NOMO-1 treated with dmso at 0.1 percent for 144 hours (cell line): ENCODE measurements at regions not wholly inside any gene's neighbourhood (a gene's known extent, or its start where the extent isn't known, plus 50 kb on each side); places are given as distances from the start of the nearest gene placed in this dataset.
"Not testable (repeated sequence)": the region's sequence is repeated elsewhere in the genome, so short reads cannot be mapped to it uniquely, and the experiment has no call there.

Experiments
- DNase-seq: peaks from one replicate; lab custom pipeline; 2025; ENCODE audit not compliant: unreplicated experiment; lab: John Stamatoyannopoulos, UW

DNA sequence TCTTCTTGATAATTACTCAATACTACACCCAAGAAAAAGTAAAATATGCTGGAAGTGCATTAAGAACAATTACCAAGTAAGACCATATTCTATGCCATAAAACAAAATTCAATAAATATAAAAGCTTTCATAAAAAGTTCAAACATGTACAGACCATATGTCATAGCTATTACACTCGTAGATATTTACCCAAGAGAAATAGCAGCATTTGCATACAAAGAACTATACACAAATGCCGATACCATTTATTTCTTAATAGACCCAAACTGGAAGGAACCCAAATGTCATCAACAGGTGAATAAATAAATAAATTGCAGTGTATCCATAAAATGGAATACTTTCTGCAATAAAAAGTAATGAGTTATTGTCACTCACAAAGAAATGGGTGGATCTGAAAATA lies 78.3 kb upstream of the SLC16A7 start:
- no peak for DNase-seq

- DNase-seq, result no peak
These were observed 94.9 kb upstream of the SLC16A7 start for GRCh38 chr12:59500915-59501314.

GRCh38 chr12:59500335-59500734 lies 95.5 kb upstream of the SLC16A7 start:
- DNase-seq, result no peak

DNA sequence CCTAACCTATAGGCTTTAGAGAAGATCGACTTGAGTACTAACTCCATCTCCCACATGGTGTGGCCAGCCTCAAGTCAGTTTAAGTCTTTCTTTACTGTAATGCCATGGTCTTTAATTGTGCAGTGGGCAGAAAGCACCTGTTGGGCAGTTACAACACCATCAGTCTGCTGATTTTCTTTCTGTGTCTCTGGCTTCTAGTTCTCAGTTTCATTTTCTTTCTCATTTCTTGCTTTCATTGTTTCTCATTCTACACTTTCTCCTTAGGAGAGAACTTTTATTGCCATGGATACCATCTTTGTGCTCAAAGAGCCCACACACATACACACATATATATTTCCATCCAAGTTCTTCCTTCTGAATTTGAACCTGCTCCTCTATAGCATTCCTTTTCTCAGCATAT lies 96.1 kb upstream of the SLC16A7 start:
- DNase-seq, result no peak

DNA sequence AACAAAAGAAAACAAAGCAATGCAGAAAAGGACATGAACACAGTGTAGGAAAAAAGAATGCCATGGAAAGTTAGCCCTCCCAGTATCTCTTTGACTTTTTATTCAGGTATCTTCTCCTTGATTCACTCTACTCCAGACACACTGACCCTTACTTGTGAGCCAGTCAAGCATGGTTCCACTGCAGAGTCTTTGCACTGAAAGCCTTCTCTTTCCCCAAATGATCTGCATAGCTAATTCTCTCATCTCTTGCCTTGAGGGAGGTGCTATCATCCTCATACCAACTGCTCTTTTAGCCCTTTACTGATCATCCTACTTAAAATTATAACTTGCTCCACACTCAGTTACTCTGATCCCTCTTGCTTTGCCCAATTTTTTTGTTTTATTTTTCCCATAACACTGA lies 101.2 kb upstream of the SLC16A7 start:
- no peak for DNase-seq

DNA sequence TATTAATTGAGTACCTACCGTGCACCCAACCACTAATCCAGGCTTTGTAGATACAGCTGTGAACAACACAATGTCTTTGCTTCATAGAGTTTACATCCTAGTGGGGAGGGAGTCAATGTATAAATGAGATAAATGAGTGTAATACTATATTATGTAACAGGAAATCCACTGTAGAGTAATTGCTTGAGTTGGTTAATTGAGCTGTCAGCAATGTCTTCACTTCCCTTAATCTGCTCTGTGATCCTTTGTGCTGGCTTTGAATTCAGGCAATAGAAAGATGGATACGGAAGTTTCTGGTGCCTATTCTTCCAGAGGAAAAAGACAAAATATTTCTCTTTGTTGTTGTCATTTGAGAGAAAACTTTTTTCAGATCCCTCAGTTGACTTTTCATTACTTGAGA lies 104.0 kb upstream of the SLC16A7 start:
- peak; percentile 68 for DNase-seq

DNA sequence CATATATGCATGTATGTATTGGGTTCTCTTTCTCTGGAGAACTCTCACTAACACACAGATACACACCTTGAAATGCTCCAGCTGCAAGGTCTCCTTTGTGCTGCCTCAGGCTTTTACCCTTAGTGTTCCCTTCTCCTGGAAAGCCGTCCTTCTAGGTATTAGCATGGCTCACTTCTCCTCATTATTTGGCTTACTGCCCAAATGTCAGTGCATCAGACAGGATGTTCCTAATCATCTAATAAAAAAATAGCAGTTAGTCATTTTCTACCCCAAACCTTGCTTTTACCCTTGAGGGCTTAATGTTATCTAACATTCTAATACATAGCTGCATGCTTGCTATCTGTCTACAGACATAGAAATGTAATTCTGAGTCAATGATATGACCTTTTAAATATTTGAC lies 109.0 kb upstream of the SLC16A7 start:
- DNase-seq, result no peak

DNA sequence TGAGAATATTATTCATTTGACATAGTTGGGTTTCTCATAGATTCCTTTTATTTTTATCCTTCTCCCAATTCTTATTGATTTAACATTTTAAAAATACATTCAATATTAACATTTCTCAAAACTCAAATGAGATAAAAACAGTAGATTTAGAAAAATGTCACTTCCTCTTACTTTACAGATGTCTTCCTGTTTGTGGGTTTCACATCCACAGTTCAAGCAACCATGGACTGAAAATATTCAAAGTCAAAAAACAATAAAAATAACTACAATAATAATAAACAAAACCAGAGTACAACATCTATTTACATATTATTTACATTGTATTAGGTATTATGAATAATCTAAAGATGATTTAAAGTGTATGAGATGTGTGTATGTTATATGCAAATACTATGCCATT lies 111.3 kb upstream of the SLC16A7 start:
- DNase-seq, result no peak

DNA sequence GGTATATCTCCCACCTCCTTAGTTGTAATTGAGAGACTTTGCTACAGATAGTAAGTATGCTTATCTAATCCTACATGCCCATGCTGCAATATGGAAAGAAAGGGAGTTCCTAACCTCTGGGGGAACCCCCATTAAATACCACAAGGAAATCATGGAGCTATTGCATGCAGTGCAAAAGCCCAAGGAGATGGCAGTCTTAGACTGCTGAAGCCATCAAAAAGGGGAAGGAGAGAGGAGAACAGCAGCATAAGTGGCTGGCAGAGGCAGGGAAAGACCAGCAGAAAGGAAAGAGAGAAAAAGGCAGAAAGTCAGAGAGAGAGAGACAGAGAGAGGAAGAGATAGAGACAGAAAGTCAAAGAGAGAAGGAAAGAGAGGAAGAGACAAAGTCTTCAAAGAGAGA lies 121.6 kb upstream of the SLC16A7 start:
- DNase-seq, result not testable (repeated sequence)

- peak; percentile 8 for DNase-seq
These were observed 123.6 kb upstream of the SLC16A7 start for GRCh38 chr12:59472273-59472672.

DNA sequence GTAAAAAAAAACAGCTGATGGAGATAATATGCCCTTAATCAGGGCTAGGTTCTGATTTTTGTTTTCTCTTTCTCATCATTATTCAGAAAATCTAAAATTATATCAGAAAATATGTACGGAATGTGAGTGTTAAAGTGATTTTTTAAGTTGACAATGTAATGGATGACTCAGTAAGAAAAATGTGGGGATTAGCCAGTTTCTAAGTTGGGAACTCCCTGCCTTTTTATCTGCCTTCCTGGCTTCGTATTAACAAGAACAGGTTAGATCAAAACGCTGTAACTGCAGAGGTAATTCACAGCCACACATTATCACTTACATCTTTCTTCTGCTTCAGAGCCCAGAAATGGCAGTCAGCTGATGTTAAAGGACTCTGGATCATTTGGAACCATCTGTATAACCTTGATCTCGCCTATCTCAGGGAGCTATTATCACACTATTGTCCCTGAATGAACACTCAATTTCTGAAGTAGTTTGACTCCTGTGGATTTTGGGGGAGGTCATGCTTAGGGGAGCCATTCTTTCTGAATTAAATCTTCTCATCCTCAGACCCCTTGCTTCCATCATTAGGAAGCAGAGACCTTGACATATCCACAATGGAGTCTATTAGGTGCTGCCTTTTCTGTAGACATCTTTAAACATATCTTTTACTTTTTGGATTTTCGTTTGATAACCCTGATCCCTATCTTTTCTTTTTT lies 135.7 kb upstream of the SLC16A7 start:
- no peak for DNase-seq

- no peak for DNase-seq
These were observed 142.4 kb upstream of the SLC16A7 start for GRCh38 chr12:59453475-59453874.

DNA sequence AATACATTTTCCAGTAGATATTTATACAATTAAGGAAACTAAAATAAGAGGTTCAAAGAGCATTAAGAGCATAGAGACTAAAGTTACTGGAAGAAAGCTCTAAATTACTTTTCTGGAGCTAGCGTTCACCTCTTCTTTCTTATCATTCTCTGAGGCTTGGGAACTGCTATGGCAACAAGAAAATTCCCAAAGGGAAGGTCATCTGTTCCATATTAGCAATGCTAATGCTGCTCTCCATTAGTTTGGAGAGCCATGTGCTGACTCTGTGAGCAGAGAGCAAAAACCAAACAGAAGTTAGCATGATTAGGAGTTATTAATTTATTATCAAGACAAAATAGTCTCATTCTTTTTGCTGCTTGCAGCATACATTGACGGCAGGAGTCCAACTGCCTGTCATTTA lies 143.1 kb upstream of the SLC16A7 start:
- no peak for DNase-seq

DNA sequence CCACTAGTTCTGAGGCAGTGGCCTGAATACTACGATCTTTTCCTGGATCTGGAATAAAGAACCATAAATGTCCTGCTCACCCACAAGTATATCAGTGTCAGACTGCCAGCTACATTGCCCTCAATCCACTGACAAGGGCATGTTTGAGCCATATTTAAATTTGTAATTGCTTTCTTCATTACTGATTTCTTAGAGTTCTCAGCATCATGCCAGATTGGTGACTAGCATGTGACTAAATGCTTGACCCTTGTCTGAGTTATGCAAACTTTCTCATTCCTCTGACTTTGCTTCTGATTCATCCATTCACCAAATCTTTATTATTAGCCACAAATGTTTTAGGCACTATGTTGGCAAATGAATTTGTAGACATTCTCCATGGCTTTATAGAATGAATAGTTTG lies 143.6 kb upstream of the SLC16A7 start:
- DNase-seq, result no peak

DNA sequence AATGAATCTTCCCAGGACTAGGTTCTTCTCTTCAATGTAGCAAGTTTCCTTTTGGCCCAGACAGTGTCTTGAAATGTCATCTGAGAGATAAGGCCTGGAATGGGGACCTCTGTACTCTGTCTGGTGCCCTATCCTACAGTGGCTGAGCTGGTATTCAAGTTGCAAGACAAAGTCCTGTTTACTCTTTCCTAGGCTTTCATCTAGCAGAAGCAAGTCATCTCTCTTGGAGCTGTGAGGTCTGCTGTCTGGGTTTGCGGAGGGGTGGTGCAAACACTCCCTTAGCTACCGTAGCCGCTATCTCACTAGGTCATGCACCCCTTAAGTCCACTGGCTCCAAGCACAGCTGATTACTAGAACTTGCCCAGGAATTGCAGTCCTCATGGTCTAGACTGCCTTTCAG lies 149.7 kb upstream of the SLC16A7 start:
- no peak for DNase-seq

- DNase-seq, result no peak
These were observed 150.9 kb upstream of the SLC16A7 start for GRCh38 chr12:59444932-59445331.

DNA sequence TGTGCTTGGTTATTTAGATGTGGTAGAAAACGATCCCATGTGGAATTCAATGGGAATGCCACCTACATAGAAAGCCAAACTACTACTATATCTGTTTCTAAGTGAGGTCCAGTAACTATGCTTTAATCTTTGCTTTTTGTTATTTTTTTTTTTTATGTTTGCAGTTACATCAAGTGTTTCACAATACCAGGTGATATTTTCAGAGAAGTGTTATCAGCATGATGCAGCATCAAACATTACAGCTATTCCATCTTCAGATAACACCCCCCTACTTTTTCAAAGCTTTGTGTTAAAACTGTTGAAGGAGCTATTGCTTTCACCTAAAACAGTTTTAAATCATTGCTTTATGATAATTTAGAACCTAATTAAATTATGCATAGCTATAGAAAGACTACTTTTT lies 163.8 kb upstream of the SLC16A7 start:
- DNase-seq, result no peak

GRCh38 chr12:59431266-59431665 lies 164.6 kb upstream of the SLC16A7 start:
- no peak for DNase-seq

DNA sequence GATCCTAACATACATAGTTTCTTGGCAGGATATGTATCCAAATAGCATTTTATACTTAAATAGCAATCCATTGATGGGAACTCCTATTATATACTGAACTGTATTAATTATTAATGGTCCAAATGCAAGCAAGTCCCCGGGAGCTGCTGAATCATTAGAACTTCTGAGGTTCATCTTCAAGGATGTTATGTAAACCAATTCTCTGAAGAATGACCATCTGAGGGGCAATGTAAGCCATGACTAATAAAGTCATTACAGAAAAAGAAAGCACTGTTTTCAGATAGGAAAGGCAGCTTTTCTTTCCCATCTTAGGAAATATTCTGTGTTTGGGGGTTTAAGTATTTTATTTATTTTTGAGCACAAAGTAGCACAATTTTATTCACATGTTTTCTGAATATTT lies 166.1 kb upstream of the SLC16A7 start:
- no peak for DNase-seq

DNA sequence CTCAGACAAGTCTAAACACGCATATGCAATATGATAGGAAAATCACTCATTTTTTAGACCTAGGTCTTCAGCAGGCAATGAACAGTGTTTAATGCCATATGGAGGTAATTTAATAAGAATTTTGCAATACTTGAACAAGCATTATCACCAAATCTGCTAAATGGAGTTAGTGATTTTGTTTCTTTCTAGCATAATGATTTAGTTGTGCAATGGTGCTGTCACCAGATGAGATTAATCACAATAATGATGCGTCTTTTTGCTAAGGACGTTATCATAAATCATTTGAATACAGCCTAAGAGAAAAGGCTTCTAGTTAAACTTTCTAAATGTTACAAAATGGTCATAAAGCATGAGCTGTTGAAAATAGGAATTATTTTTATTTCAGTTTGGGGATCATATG lies 170.0 kb upstream of the SLC16A7 start:
- no peak for DNase-seq

DNA sequence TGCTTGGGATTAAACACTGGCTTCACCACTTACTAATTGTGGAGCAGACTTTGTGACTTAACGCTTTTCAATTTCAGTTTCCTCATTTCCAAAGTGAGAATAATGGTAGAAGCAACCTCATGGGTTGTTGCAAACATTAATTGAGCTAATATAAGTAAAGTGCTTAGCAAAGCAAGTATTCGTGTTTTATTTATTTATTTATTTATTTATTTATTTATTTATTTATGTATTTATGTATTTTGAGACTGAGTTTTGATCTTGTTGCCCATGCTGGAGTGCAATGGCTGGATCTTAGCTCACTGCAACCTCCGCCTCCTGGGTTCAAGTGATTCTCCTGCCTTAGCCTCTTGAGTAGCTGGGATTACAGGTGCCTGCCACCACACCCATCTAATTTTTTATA lies 171.2 kb upstream of the SLC16A7 start:
- DNase-seq, result not testable (repeated sequence)

- no peak for DNase-seq
These were observed 181.8 kb upstream of the SLC16A7 start for GRCh38 chr12:59414051-59414450.

DNA sequence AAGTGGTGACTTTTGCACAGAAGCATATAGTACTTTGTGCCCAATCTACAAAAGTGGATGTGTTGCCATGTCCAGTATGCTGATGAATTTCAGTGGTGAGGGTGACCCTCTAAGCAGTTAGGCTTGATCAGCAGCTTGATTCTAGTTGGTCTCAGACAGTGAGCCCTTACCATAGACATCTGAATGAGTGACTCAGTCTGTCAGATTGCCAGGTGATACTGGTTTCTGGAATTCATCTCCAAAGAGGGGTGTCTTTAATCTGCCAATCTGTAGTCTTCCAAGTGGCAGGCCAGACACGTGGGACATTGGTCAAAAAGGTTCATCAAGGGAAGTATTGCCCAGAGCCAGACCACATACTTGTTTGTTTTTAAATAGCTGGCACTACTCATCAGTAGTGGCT lies 187.4 kb upstream of the SLC16A7 start:
- DNase-seq, result no peak

- DNase-seq, result no peak
These were observed 188.0 kb upstream of the SLC16A7 start for GRCh38 chr12:59407799-59408198.
